H9 (cell line): ENCODE measurements at regions not wholly inside any gene's neighbourhood (a gene's known extent, or its start where the extent isn't known, plus 50 kb on each side); places are given as distances from the start of the nearest gene placed in this dataset.

Experiments used
- DNase-seq: peaks from one replicate; pipeline ENCODE4 v3.0.0-alpha.2; 2017
- H2AFZ ChIP-seq: one replicate; pipeline ENCODE4 v1.6.1; 2013; ENCODE audit warnings: mild to moderate bottlenecking, low read length, control low read depth, moderate library complexity
- H2AK5ac ChIP-seq: 2 replicates; pipeline ENCODE4 v1.6.1; 2013; ENCODE audit warnings: low read length, control low read depth, mixed read lengths; ENCODE audit not compliant: insufficient read length
- H2BK120ac ChIP-seq: one replicate; pipeline ENCODE4 v1.6.1; 2013; ENCODE audit warnings: low read depth, mild to moderate bottlenecking, low read length, control low read depth, inconsistent platforms; ENCODE audit not compliant: poor library complexity, severe bottlenecking
- H2BK12ac ChIP-seq: 2 replicates; pipeline ENCODE4 v1.6.1; 2013; ENCODE audit warnings: low read length, control low read depth, mixed read lengths, low read depth; ENCODE audit not compliant: insufficient read length
- H2BK15ac ChIP-seq: 2 replicates; pipeline ENCODE4 v1.6.1; 2013; ENCODE audit warnings: low read depth, low read length, control low read depth
- H2BK20ac ChIP-seq: one replicate; pipeline ENCODE4 v1.6.1; 2013; ENCODE audit warnings: low read depth, mild to moderate bottlenecking, low read length, control low read depth, inconsistent platforms; ENCODE audit not compliant: poor library complexity, severe bottlenecking
- H2BK5ac ChIP-seq: 2 replicates; pipeline ENCODE4 v1.6.1; 2013; ENCODE audit warnings: low read length, control low read depth, mixed read lengths; ENCODE audit not compliant: insufficient read length
- H3K14ac ChIP-seq: 2 replicates; pipeline ENCODE4 v1.6.1; 2013; ENCODE audit warnings: low read length, control low read depth; ENCODE audit not compliant: insufficient read depth
- H3K18ac ChIP-seq: 2 replicates; pipeline ENCODE4 v1.6.1; 2013; ENCODE audit warnings: low read depth, mild to moderate bottlenecking, mixed read lengths, low read length, control low read depth; ENCODE audit not compliant: insufficient read length
- H3K23ac ChIP-seq: 2 replicates; pipeline ENCODE4 v1.6.1; 2013; ENCODE audit warnings: low read length, control low read depth, mixed read lengths, low read depth; ENCODE audit not compliant: insufficient read length
- H3K23me2 ChIP-seq: 2 replicates; pipeline ENCODE4 v1.6.1; 2013; ENCODE audit warnings: low read depth, mild to moderate bottlenecking, mixed read lengths, low read length, control low read depth; ENCODE audit not compliant: insufficient read length, poor library complexity, severe bottlenecking
- H3K27ac ChIP-seq: 2 replicates; pipeline ENCODE4 v1.5.1; 2013; ENCODE audit warnings: low read length, control low read depth, mixed read lengths, low read depth; ENCODE audit not compliant: insufficient read length
- H3K27me3 ChIP-seq: 2 replicates; pipeline ENCODE4 v1.6.1; 2013; ENCODE audit warnings: low read length, control low read depth, inconsistent platforms; ENCODE audit not compliant: insufficient read depth
- H3K4ac ChIP-seq: 2 replicates; pipeline ENCODE4 v1.6.1; 2013; ENCODE audit warnings: low read depth, mild to moderate bottlenecking, control low read depth, inconsistent platforms, low read length, moderate library complexity
- H3K4me1 ChIP-seq: 2 replicates; pipeline ENCODE4 v1.6.1; 2013; ENCODE audit warnings: low read length, control low read depth, inconsistent platforms; ENCODE audit not compliant: insufficient read depth
- H3K4me2 ChIP-seq: 2 replicates; pipeline ENCODE4 v1.6.1; 2013; ENCODE audit warnings: low read length, control low read depth, mixed read lengths; ENCODE audit not compliant: insufficient read length, insufficient read depth
- H3K56ac ChIP-seq: 2 replicates; pipeline ENCODE4 v1.6.1; 2013; ENCODE audit warnings: low read depth, mild to moderate bottlenecking, mixed read lengths, low read length, control low read depth; ENCODE audit not compliant: insufficient read length
- H3K79me1 ChIP-seq: 2 replicates; pipeline ENCODE4 v1.6.1; 2013; ENCODE audit warnings: low read depth, mild to moderate bottlenecking, moderate library complexity, low read length, control low read depth, inconsistent platforms; ENCODE audit not compliant: insufficient read depth, poor library complexity, severe bottlenecking
- H3K79me2 ChIP-seq: 2 replicates; pipeline ENCODE4 v1.6.1; 2013; ENCODE audit warnings: low read length, control low read depth, inconsistent platforms; ENCODE audit not compliant: insufficient read depth
- H3K9ac ChIP-seq: 2 replicates; pipeline ENCODE4 v1.6.1; 2013; ENCODE audit warnings: low read length, control low read depth, mixed read lengths; ENCODE audit not compliant: insufficient read length; ENCODE audit errors: extremely low read depth
- H3K9me3 ChIP-seq: one replicate; pipeline ENCODE4 v1.6.1; 2013; ENCODE audit warnings: low read depth, low read length, inconsistent platforms; ENCODE audit not compliant: control insufficient read depth
- H3T11ph ChIP-seq: one replicate; pipeline ENCODE4 v1.6.1; 2013; ENCODE audit warnings: mild to moderate bottlenecking, low read length, control low read depth, inconsistent platforms
- H4K20me1 ChIP-seq: one replicate; pipeline ENCODE4 v1.6.1; 2013; ENCODE audit not compliant: control insufficient read depth, insufficient read length, insufficient read depth
- H4K5ac ChIP-seq: 2 replicates; pipeline ENCODE4 v1.6.1; 2013; ENCODE audit warnings: low read depth, mild to moderate bottlenecking, mixed read lengths, low read length, control low read depth; ENCODE audit not compliant: insufficient read length
- H4K8ac ChIP-seq: replicated peaks from 2 replicates; pipeline ENCODE4 v1.6.1; 2013; ENCODE audit warnings: low read length, control low read depth, mixed read lengths, low read depth; ENCODE audit not compliant: insufficient read length
- H4K91ac ChIP-seq: 2 replicates; pipeline ENCODE4 v1.6.1; 2013; ENCODE audit warnings: low read depth, mild to moderate bottlenecking, moderate library complexity, mixed read lengths, low read length, control low read depth; ENCODE audit not compliant: insufficient read length
- H3K27ac Mint-ChIP-seq, 3 experiments: 2 replicates in 2 of 3; 3 replicates in 1 of 3; pipeline ENCODE4 v1.8.0; 2020 to 2021; ENCODE audit warnings: mixed read lengths in 3 of 3, mild to moderate bottlenecking in 1 of 3, moderate library complexity in 1 of 3
- H3K27me3 Mint-ChIP-seq: 2 replicates; pipeline ENCODE4 v1.8.0; 2021; ENCODE audit warnings: low read depth, mild to moderate bottlenecking, moderate library complexity, mixed read lengths
- H3K36me3 Mint-ChIP-seq, 3 experiments: 2 replicates in 2 of 3; 3 replicates in 1 of 3; pipeline ENCODE4 v1.8.0; 2020 to 2021; ENCODE audit warnings: low read depth in 3 of 3, mixed read lengths in 3 of 3; ENCODE audit not compliant: insufficient read depth in 1 of 3
- H3K4me1 Mint-ChIP-seq, 2 experiments: 2 replicates each; pipeline ENCODE4 v1.8.0; 2020; ENCODE audit warnings: mixed read lengths in 2 of 2
- H3K4me3 Mint-ChIP-seq, 2 experiments: 2 replicates in 1 of 2; 3 replicates in 1 of 2; pipeline ENCODE4 v1.8.0; 2020 to 2021; ENCODE audit warnings: mild to moderate bottlenecking in 2 of 2, mixed read lengths in 2 of 2, moderate library complexity in 1 of 2
- H3K9me3 Mint-ChIP-seq, 2 experiments: 2 replicates in 1 of 2; 3 replicates in 1 of 2; pipeline ENCODE4 v1.8.0; 2020; ENCODE audit warnings: mild to moderate bottlenecking in 2 of 2, mixed read lengths in 2 of 2, moderate library complexity in 1 of 2
- WGBS: extraction: QIAGEN DNeasy Blood & Tissue Kit; methylation state at CpG from one replicate; pipeline ENCODE4 v1.1.7; 2013; ENCODE audit warnings: missing lambda C conversion rate, low lambda C conversion rate, mixed read lengths; ENCODE audit not compliant: insufficient read length; ENCODE audit errors: extremely low coverage; 5-methylcytosine and 5-hydroxymethylcytosine counted together
- TF ChIP-seq, protein P1 (sequence below): fragments of 200-600 bp; sonication (generic); conservative IDR thresholded peaks from 3 replicates; pipeline ENCODE4 v1.8.0; 2021; ENCODE audit warnings: antibody characterized with exemption, mild to moderate bottlenecking

DNA sequence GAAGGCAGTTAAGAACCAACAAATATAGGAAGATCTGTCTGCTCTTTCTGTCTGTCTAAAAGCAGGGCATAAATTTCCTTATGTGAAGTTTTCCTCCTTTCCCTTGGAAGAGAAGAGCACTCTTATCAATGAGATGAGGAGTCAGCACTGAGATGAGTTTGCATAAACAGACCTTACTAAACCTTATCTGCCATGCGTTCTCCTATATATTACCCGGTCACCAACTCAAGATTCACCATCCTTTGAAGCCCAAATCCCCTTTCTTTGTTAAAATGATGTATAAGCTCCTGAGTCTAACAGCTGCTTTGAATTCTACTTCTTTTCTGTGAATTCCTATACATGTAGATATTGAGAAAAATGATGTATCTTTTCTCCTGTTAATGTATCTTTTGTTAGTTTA lies 65.5 kb upstream of the FHL2 start:
- Histone ChIP-seq H2BK20ac (no peak overlapping the region), H3K4me1 (peaks cover 2% of the 10 kb centered on the region; the same call in 1 of the 2 replicates), H3K18ac (no peak overlapping the region), H2BK120ac (no peak overlapping the region), H3K4ac (no peak overlapping the region), H3K79me2 (no peaks in the 10 kb centered on the region), H2AK5ac (no peak overlapping the region), H3K27ac (no peak overlapping the region), H3K27me3 (no peaks in the 10 kb centered on the region), H3T11ph (no peak overlapping the region), H2BK5ac (no peak overlapping the region), H4K8ac (no peak overlapping the region), H2BK12ac (no peak overlapping the region), H3K4me2 (no peak overlapping the region), H3K9me3 (no peaks in the 10 kb centered on the region), H4K91ac (no peak overlapping the region), H3K79me1 (no peaks in the 10 kb centered on the region), H3K14ac (no peak overlapping the region), H2BK15ac (no peak overlapping the region), H4K5ac (no peak overlapping the region), H3K23ac (no peak overlapping the region), H3K23me2 (no peaks in the 10 kb centered on the region), H2AFZ (no peak overlapping the region), H3K9ac (no peak overlapping the region), H3K56ac (no peak overlapping the region), H4K20me1 (no peaks in the 10 kb centered on the region)
- no CpG with 5 or more reads among the region's 2 CpGs for WGBS
- TF ChIP-seq, protein P1, sequence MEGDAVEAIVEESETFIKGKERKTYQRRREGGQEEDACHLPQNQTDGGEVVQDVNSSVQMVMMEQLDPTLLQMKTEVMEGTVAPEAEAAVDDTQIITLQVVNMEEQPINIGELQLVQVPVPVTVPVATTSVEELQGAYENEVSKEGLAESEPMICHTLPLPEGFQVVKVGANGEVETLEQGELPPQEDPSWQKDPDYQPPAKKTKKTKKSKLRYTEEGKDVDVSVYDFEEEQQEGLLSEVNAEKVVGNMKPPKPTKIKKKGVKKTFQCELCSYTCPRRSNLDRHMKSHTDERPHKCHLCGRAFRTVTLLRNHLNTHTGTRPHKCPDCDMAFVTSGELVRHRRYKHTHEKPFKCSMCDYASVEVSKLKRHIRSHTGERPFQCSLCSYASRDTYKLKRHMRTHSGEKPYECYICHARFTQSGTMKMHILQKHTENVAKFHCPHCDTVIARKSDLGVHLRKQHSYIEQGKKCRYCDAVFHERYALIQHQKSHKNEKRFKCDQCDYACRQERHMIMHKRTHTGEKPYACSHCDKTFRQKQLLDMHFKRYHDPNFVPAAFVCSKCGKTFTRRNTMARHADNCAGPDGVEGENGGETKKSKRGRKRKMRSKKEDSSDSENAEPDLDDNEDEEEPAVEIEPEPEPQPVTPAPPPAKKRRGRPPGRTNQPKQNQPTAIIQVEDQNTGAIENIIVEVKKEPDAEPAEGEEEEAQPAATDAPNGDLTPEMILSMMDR: no peak
- H3K27me3 Mint-ChIP-seq: no peaks in the 10 kb centered on the region; the same call in 1 of the 2 replicates
- peaks cover 12 to 17% of the 10 kb centered on the region in 2 experiments for H3K4me1 Mint-ChIP-seq
- DNase-seq: no peak
- peaks cover 0 to 1% (median 0%) of the 10 kb centered on the region in 3 experiments; a peak in 1 of 7 replicates for H3K36me3 Mint-ChIP-seq
- no peak overlapping the region for H3K4me3 Mint-ChIP-seq
- no peak overlapping the region; a peak in 1 of 7 replicates for H3K27ac Mint-ChIP-seq
- H3K9me3 Mint-ChIP-seq: no peaks in the 10 kb centered on the region
